Mucosa of descending colon (tissue), 3 donors: ENCODE measurements at regions not wholly inside any gene's neighbourhood (a gene's known extent, or its start where the extent isn't known, plus 50 kb on each side); places are given as distances from the start of the nearest gene placed in this dataset.

ENCODE experiments used
- ATAC-seq: fragments of 200-7000 bp; cut with Tn5 transposase; one replicate; pipeline ENCODE4 v1.9.1; 2020; ENCODE audit warnings: mild to moderate bottlenecking, moderate library complexity
- DNase-seq, 3 donors: peaks; one replicate each; pipeline ENCODE4 v3.0.0-alpha.2; 2020
- H3K36me3 ChIP-seq: fragments of 200-600 bp; one replicate; pipeline ENCODE4 v1.8.0; 2021; ENCODE audit warnings: low read depth, mild to moderate bottlenecking
- H3K4me1 ChIP-seq: fragments of 200-600 bp; one replicate; pipeline ENCODE4 v1.8.0; 2021; ENCODE audit warnings: low read depth, mild to moderate bottlenecking
- H3K4me3 ChIP-seq: fragments of 200-600 bp; one replicate; pipeline ENCODE4 v1.8.0; 2021; ENCODE audit warnings: mild to moderate bottlenecking
- H3K9me3 ChIP-seq: fragments of 200-600 bp; one replicate; pipeline ENCODE4 v1.8.0; 2021; ENCODE audit warnings: mild to moderate bottlenecking
- intact Hi-C, 2 donors: fragments of 100-400 bp; cut with DNase I in 1 of 2; cut with micrococcal nuclease in 1 of 2; formaldehyde crosslinking; loops; one replicate each; pipeline versions ENCODE4 v1.11.0 to v1.11.1; 2022; cut with DNase I, micrococcal nuclease
- TF ChIP-seq, protein P1 (sequence below): fragments of 200-600 bp; IDR thresholded peaks from one replicate; pipeline ENCODE4 v1.8.0; 2022; ENCODE audit warnings: antibody characterized with exemption, mild to moderate bottlenecking
- donor health status: DM: no; HTN: no; CAD: no; lungs with moderate emphysema.
- donor health status: DM: no; HTN: no; CAD: no.
- donor health status: DM: no; HTN: yes; CAD: no.

DNA sequence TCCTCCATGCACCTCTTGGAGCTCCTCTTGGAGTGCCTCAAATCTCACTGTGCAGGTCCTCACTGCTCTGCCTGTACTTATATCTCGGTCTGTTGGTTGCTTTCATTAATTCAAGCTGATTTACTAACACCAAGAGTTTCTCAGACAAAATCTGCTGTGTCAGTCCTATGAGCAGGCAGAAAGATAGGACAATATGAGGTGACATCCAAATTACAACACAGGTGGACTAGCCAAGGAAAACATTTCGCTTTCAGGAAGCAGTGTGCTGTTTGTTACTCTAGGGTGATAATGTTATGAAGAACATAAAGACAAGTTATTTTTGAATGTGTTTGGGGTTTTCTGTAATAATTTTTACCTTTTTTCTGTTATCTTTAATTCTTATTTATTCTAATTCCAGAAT, 264.1 kb upstream of the ANKH start:
- ATAC-seq (no peak), DNase-seq (no peak)
- H3K9me3 ChIP-seq = no peaks in the 10 kb centered on the region
- no peak overlapping the region for H3K4me3 ChIP-seq
- H3K4me1 ChIP-seq = no peaks in the 10 kb centered on the region
- TF ChIP-seq, protein P1, sequence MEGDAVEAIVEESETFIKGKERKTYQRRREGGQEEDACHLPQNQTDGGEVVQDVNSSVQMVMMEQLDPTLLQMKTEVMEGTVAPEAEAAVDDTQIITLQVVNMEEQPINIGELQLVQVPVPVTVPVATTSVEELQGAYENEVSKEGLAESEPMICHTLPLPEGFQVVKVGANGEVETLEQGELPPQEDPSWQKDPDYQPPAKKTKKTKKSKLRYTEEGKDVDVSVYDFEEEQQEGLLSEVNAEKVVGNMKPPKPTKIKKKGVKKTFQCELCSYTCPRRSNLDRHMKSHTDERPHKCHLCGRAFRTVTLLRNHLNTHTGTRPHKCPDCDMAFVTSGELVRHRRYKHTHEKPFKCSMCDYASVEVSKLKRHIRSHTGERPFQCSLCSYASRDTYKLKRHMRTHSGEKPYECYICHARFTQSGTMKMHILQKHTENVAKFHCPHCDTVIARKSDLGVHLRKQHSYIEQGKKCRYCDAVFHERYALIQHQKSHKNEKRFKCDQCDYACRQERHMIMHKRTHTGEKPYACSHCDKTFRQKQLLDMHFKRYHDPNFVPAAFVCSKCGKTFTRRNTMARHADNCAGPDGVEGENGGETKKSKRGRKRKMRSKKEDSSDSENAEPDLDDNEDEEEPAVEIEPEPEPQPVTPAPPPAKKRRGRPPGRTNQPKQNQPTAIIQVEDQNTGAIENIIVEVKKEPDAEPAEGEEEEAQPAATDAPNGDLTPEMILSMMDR = no peak
- H3K36me3 ChIP-seq = no peaks in the 10 kb centered on the region
- intact Hi-C loops = no loop called here

DNA sequence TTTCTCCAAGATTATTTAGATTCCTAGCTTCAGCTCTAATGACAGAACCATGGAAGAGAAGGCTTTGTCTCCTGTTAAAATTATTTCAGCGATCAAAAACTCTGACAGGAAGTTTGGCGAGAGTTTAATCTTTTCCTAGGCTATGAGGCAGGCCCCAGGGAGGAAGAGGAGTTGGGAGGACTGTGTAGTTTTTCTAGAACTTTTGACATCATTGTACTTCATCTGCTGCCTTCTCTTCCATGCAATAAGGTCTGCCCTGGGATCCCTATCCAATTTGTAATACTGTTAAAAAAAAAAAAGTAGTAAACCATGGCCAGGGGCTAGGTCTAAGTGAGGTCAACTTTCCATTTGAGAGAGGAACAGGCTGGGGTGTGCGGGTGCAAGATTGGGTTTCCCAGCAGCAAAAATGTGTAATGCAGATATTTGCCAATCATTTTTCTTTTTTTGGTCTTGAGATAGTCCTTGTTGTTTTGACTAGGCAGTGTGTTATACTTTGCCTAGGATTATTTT, 261.9 kb upstream of the ANKH start:
- no peaks in the 10 kb centered on the region for H3K36me3 ChIP-seq
- no peak for ATAC-seq
- H3K4me3 ChIP-seq = no peak overlapping the region
- no peaks in the 10 kb centered on the region for H3K4me1 ChIP-seq
- no peak for DNase-seq
- TF ChIP-seq, protein P1 = no peak
- H3K9me3 ChIP-seq = no peaks in the 10 kb centered on the region
- intact Hi-C loops = no loop called here

DNA sequence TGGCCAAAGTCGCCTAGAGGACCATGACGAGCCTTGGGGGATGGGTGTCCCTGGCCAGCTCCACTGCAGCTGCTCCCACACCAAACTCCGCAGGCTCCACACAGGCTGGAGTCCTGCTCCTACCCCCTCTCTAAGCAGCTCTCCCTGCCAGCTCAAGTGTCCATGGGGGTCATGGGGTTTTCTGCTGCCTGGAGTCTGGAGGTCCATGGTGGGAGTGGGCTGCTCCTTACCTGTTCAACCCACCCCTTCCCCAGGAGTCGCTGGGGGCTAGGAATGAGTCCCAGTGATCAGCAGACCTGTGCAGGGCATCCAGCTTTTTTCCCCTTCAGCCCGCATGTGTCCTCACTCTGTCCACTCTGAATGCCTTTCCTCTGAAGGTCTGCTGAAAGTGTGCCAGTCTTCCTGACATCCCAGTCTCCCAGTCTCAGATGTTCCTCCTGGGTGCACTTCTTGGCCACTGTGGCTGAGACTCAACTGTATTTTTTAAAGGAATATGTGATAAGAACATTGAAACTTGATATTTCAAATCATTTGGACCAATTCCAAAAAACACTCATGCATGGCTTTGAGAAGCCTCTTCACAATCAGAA, 261.3 kb upstream of the ANKH start:
- DNase-seq = no peak
- TF ChIP-seq, protein P1 = no peak
- no peak for ATAC-seq
- intact Hi-C loops = no loop called here
- H3K4me1 ChIP-seq = no peaks in the 10 kb centered on the region
- no peaks in the 10 kb centered on the region for H3K9me3 ChIP-seq
- H3K4me3 ChIP-seq = no peak overlapping the region
- H3K36me3 ChIP-seq = no peaks in the 10 kb centered on the region

DNA sequence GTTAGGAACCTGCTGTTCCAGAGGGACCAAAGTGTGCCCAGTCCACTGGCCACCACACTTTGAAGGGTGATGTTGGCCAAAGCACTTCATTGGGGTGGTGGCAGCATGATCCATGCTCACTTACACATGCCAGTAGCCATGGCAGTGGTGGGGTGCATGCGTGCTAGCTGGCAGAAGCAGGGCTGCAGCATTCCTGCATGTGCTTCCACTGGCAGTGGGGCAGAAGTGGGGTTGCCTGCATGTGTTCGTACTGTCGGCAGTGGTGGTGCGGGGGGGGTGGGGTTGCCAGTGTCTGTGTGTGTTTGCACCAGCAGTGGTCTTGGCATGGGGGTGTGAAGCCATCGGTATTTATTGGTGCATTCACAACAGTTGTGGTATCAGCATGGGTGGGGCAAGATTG, 260.3 kb upstream of the ANKH start:
- H3K9me3 ChIP-seq = no peaks in the 10 kb centered on the region
- H3K4me3 ChIP-seq = no peak overlapping the region
- no peaks in the 10 kb centered on the region for H3K36me3 ChIP-seq
- TF ChIP-seq, protein P1 = no peak
- no peaks in the 10 kb centered on the region for H3K4me1 ChIP-seq
- DNase-seq (no peak), ATAC-seq (no peak)
- intact Hi-C loops = no loop called here

DNA sequence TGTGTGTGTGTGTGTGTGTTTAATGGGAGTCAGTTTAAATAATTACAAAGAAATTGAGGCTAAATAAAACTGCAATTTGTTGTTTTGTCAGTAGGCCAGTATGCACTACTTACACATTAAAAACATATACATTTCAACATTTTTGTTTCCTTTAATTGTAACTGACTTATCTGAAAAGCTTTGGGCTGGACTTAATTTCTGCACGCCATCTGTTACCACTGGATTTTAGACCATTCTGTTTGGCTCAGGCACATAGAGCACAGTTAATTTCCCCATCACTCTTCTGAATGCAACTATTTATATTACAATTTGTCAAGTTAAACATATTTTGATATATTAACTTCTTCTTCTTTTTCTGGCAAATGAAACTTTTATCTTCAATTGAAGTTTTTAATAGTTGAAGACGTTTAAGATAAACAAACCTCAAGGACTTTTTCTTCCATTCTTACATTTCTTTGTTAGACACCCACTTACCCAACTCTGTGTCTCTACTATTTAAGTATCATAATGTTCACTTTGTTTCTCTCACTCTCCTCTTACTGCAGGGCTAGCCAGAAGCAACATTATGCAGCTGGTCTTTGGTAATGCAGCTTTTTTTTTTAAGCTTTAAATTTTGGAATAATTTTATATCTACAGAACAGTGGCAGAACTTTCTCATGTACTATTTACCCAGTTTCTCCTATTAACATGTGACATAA, 253.4 kb upstream of the ANKH start:
- intact Hi-C loops = no loop called here
- TF ChIP-seq, protein P1 = no peak
- no peak for DNase-seq
- Histone ChIP-seq H3K4me3 (no peak overlapping the region), H3K36me3 (no peaks in the 10 kb centered on the region), H3K4me1 (no peaks in the 10 kb centered on the region), H3K9me3 (no peaks in the 10 kb centered on the region)
- ATAC-seq = no peak
